ENCODE measurements at regions not wholly inside any gene's neighbourhood (a gene's known extent, or its start where the extent isn't known, plus 50 kb on each side); places are given as distances from the start of the nearest gene placed in this dataset.

DNA sequence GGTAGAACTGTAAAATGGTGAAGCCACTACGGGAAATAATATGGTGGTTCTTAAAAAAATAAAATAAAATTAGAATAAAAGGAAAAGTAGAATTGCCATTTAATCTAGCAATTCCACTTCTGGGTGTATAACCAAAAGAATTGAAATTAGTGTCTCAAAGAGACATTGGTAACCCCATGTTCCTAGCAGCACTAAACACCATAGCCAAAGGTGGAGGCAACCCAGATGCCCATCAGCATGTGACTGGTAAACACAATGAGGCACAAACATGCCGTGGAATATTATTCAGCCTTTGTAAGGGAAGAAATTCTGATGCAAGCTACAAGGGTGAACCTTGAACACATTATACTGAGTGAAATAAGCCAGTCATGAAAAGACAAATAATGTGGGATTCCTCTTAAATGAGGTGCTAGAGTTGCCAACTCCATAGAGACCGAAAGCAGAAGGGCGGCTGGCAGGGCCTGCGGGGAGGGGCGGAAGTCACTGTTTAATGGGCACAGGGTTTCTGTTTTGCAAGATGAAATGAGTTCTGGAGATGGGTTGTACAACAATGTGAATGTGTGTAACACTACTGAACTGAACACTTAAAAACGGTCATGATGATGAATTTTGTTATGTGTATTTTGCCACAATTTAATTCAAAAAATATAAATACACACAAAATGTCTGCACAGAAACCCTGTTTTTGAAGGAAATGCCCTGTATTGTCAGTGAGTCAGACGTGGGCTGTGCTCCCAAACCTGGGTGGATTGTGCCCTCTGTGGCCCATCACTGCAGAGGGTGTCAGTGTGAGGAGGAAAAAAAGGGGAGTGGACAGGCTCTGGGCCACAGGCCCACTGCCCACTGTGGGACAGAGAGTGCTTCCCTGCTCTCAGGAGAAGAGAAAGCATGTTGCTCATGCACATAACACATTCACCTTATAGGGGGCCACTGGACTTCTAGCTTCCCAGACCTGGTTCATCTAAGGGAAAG lies 49.6 kb upstream of the CD93 start:
- Mint-ChIP-seq H3K9me3 (no peaks in the 10 kb centered on the region), H3K27ac (no peak overlapping the region), H3K36me3 (no peaks in the 10 kb centered on the region), H3K4me3 (no peak overlapping the region), H3K27me3 (peaks cover 4% of the 10 kb centered on the region), H3K4me1 (peaks cover 5% of the 10 kb centered on the region)
- DNase-seq (no peak), ATAC-seq (ENCODE audit: low read depth) (no peak)
- POLR2A ChIA-PET: no interaction called here
